GM12873 (cell line): ENCODE measurements at regions not wholly inside any gene's neighbourhood (a gene's known extent, or its start where the extent isn't known, plus 50 kb on each side); places are given as distances from the start of the nearest gene placed in this dataset.

Source experiments
- CTCF ChIP-seq: IDR thresholded peaks from 2 replicates; pipeline ENCODE4 v1.5.1; 2012; ENCODE audit warnings: low read depth, mild to moderate bottlenecking, moderate library complexity, low read length, control low read depth; ENCODE audit not compliant: insufficient read depth; ENCODE audit errors: missing control alignments

GRCh38 chr2:65794994-65795393 is 362.6 kb upstream of the SPRED2 start:
- TF ChIP-seq CTCF, result no peak

GRCh38 chr2:65791404-65791975 is 359.1 kb upstream of the SPRED2 start:
- TF ChIP-seq CTCF, result no peak

- no peak for TF ChIP-seq CTCF
These were observed 358.2 kb upstream of the SPRED2 start for GRCh38 chr2:65790676-65790935.

GRCh38 chr2:65789923-65790675 is 357.7 kb upstream of the SPRED2 start:
- TF ChIP-seq CTCF, result no peak

- no peak for TF ChIP-seq CTCF
These were observed 356.2 kb upstream of the SPRED2 start for GRCh38 chr2:65788556-65788955.

GRCh38 chr2:65786765-65787164 is 354.4 kb upstream of the SPRED2 start:
- TF ChIP-seq CTCF, result no peak

- TF ChIP-seq CTCF, result no peak
These were observed 353.8 kb upstream of the SPRED2 start for GRCh38 chr2:65786007-65786717.
